LNCAP (cell line): ENCODE measurements at regions not wholly inside any gene's neighbourhood (a gene's known extent, or its start where the extent isn't known, plus 50 kb on each side); places are given as distances from the start of the nearest gene placed in this dataset.

Source experiments
- CTCF ChIP-seq: fragments of 450-650 bp; IDR thresholded peaks from 2 replicates; pipeline ENCODE4 v1.5.1; 2017; ENCODE audit warnings: mild to moderate bottlenecking

GRCh38 chr14:46048127-46048526, 603.5 kb downstream of the RPL10L start:
- TF ChIP-seq CTCF = peak; percentile 42; the same call in 1 of the 2 replicates

DNA sequence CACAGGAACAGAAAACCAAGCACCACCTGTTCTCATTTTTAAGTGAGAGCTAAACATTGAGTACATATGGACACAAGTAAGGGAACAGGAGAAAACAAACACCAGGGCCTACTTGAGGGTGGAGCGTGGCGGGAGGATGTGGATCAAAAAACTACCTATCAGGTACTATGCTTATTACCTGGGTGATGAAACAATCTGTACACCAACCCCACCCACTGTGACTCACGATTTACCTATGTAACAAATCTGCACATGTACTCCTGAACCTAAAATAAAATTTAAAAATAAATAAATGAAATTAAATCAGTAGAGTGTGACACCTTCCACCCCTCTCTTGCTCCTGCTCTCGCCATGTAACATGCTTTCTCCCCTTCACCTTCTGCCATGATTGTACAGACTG, 615.5 kb downstream of the RPL10L start:
- TF ChIP-seq CTCF = no peak

DNA sequence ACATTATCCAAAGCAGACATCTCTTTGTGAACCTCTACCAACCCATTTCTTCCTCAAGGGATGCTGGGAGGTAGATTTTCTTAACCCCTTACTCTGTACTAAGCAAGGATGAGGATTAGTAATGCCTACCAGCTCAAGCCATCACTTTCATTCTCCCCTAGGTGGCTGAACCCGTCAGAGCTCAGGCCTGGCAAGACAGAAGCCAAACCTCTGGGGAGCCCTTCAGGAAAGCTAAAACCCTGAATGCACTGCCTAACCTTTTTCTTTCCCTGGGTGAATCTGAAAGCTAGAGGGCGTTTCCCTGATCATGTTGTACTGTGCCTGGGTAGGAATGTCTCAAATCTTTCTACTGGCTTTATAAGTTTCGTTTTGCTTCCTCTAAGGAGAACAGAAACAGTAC, 617.3 kb downstream of the RPL10L start:
- no peak for TF ChIP-seq CTCF

DNA sequence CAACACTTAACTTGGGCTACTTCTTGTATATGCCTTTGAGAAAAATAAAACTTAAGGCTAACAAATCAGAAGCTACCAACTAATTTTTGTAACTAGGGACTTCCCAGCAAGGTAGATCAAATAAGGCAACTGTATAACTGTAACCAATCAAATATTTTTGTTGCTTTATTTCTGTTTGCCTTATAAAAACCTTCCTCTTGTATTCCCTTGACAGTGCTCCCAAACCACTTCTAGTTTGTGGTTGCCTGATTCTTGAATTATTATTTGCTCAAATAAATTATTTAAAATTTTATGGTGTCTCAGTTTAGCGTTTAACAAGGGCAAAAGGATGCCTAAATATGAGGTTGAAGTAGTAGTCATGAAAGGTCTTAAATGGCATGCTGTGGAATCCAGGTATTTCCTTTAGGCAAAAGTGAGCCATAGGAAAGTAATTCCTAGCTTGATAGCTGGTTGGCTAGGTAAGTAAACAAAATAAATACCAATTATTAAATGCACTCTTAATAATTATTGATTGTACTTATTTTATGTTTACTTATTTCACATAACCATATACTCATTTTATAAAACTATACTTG, 632.6 kb downstream of the RPL10L start:
- TF ChIP-seq CTCF = no peak

GRCh38 chr14:46008348-46008747, 643.2 kb downstream of the RPL10L start:
- no peak for TF ChIP-seq CTCF

- no peak for TF ChIP-seq CTCF
These were observed 653.0 kb downstream of the RPL10L start for GRCh38 chr14:45998554-45998953.

GRCh38 chr14:45990252-45990651, 661.3 kb downstream of the RPL10L start:
- TF ChIP-seq CTCF = peak; percentile 14; the same call in 1 of the 2 replicates

DNA sequence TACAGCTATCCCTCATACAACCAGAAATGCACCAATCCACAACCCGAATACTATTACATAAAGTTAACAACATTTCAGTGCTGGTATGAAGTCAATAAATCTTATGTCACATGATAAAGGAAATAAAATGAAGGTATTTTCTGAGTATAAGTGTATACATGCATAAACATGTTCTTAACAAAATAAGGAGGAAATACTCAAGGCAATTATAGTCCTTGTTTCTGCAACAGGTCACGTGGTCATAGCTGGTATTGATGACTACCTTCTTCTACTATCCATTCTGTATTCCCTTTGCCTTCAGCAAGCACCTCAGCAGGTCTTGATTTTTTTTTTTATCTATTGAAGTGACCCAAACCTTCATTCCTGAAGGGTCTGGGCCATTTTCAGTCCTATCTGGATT, 675.6 kb downstream of the RPL10L start:
- TF ChIP-seq CTCF = no peak
